Left cardiac atrium (tissue), 4 donors: ENCODE measurements at regions not wholly inside any gene's neighbourhood (a gene's known extent, or its start where the extent isn't known, plus 50 kb on each side); places are given as distances from the start of the nearest gene placed in this dataset.
A peak's percentile ranks its signal among the peaks of the same experiment; 100 is the strongest.
"Not testable (repeated sequence)": the region's sequence is repeated elsewhere in the genome, so short reads cannot be mapped to it uniquely, and the experiment has no call there.

Experiments
- ATAC-seq, 2 donors: fragments of 200-7000 bp; cut with Tn5 transposase; one replicate each; pipeline ENCODE4 v1.9.1; 2020; ENCODE audit warnings: mild to moderate bottlenecking in 2 of 2, moderate library complexity in 2 of 2
- DNase-seq: peaks from one replicate; pipeline ENCODE4 v3.0.0-alpha.2; 2020
- intact Hi-C, 2 donors: fragments of 100-400 bp; cut with DNase I; formaldehyde crosslinking; loops; one replicate each; pipeline versions ENCODE4 v1.14.1 to v1.15.1; 2022 to 2023
- donor health status: DM: no; HTN: yes; CAD: no.
- donor health status: DM: no; HTN: yes; CAD: no; lungs with severe emphysema.
- donor health status: DM: yes; HTN: yes; CAD: no.
- donor health status: Dilated cardiomyopathy.

GRCh38 chrX:65331371-65331770 is 203.2 kb downstream of the LAS1L start:
- ATAC-seq = no peak
- no peak for DNase-seq
- intact Hi-C loops = no loop called here

DNA sequence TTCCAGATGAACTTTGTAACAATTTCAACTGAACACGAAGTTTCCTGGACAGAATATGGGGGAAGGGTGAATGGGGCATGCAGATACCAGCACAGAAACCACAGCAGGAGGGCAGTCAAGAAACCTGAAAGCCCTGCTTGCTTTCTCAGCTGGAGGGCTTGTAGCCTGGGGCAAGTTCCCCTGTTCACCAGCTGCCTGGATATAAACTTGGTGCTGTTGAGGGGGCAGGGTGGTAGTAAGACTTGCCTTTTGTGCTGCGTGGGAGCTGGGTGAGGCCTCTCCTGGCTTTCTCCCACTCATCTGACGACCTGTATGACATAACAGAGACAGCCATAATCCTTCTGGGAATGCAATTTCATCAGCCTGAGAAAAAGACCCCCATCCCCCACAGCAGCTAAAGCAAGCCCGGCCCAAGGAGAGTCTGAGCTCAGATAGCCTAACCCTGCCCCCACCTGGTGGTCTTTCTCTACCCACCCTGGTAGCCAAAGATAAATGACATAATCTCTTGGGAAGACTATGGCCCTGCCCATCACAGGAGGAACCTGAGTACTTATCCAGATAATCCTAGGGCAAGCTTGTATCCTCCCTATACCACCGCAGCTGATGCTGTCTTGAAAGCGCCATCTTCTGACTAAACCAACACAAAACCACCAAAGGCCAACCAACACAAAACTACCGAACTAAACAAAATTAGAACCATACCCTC is 234.3 kb downstream of the LAS1L start:
- DNase-seq (no peak), ATAC-seq (no peak)
- intact Hi-C loops = no loop called here

DNA sequence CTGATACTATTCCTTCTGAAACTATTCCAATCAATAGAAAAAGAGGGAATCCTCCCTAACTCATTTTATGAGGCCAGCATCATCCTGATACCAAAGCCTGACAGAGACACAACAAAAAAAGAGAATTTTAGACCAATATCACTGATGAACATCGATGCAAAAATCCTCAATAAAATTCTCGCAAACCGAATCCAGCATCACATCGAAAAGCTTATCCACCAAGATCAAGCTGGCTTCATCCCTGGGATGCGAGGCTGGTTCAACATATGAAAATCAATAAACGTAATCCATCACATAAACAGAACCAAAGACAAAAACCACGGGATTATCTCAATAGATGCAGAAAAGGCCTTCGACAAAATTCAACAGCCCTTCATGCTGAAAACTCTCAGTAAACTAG is 251.7 kb downstream of the LAS1L start:
- DNase-seq, intact Hi-C loops, ATAC-seq: not testable (repeated sequence)

GRCh38 chrX:65273152-65273551 is 261.4 kb downstream of the LAS1L start:
- no peak for ATAC-seq

GRCh38 chrX:65266482-65266881 is 268.1 kb downstream of the LAS1L start:
- intact Hi-C loops = no loop called here
- DNase-seq (no peak), ATAC-seq (no peak)

More at GRCh38 chrX:65273152-65273551, 261.4 kb downstream of the LAS1L start:
- no peak for DNase-seq
- intact Hi-C loops = no loop called here

DNA sequence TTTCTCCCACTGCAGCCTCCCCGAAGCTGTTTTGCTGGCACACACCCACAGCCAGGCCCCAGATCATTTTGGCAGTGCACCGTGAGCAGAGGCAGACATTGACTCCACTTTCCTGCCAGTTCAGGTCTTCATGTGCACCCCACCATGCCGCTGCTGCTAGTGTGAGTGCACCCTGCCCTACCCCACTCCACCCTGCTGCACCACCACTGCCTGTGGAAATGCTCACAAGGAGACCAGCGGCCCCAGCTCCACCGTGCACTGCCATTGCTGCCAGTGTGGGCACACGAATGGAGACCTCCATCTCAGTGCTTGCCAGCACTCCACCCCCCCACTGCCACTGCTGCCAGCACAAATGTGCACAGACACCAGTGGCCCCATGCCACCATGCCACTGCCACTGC is 277.6 kb upstream of the ZC4H2 start:
- ATAC-seq (no peak), DNase-seq (no peak)
- intact Hi-C loops = no loop called here

- intact Hi-C loops = no loop called here
- ATAC-seq = no peak
- no peak for DNase-seq
Observed at GRCh38 chrX:65241059-65241721, 264.9 kb upstream of the ZC4H2 start.

- ATAC-seq (no peak), DNase-seq (no peak)
- intact Hi-C loops = no loop called here
Observed at GRCh38 chrX:65203545-65203944, 227.3 kb upstream of the ZC4H2 start.

GRCh38 chrX:65196758-65197360 is 220.6 kb upstream of the ZC4H2 start:
- intact Hi-C loops = no loop called here
- peak in 1 of 2 donors; percentile 77 for ATAC-seq
- DNase-seq = no peak

DNA sequence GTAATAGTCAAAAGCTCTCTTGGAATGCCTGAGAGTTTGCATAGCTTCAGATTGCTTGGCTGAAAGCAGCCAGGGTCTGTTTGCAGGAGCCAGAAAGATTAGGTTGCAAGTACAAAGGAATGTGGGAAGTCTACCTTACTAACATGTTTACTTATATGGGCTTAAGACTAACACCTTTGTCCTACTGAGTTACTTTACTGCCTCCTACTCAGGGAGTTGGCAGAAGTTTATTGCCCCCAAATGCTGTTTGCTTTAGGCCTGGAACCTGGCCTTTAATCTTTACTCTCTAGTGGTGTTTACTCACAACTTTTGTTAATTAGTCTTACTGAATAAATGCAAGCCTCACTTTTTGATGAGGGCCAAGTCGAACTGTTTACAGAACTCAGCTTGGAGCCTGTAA is 219.4 kb upstream of the ZC4H2 start:
- no peak for ATAC-seq
- no peak for DNase-seq
- intact Hi-C loops = no loop called here

DNA sequence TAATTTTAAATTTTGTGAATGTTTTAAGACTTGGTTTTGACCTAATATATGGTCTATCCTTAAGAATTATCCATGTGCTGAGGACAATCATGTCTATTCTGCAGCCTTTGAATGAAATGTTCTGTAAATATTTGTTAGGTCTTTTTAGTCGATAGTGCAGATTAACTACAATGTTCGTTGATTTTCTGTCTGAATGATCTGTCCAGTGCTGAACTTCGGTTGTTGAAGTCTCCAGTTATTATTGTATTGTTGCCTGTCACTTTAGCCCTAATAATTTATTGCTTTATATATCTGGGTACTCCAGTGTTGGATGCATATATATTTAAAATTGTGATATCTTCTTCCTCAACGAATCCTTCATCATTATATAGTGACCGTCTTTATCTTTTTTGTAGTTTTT is 218.3 kb upstream of the ZC4H2 start:
- intact Hi-C loops = no loop called here

DNA sequence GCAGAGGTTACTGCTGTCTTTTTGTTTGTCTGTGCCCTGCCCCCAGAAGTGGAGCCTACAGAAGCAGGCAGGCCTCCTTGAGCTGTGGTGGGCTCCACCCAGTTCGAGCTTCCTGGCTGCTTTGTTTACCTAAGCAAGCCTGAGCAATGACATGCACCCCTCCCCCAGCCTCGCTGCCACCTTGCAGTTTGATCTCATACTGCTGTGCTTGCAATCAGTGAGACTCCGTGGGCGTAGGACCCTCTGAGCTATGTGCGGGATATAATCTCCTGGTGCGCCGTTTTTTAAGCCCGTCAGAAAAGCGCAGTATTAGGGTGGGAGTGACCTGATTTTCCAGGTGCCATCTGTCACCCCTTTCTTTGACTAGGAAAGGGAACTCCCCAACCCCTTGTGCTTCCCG is 187.1 kb upstream of the ZC4H2 start:
- DNase-seq, ATAC-seq, intact Hi-C loops: not testable (repeated sequence)

More for the DNA sequence above, 218.3 kb upstream of the ZC4H2 start:
- DNase-seq (no peak), ATAC-seq (no peak)

- ATAC-seq = no peak
- no peak for DNase-seq
- intact Hi-C loops = no loop called here
Observed at GRCh38 chrX:65148232-65148631, 172.0 kb upstream of the ZC4H2 start.

GRCh38 chrX:65136424-65136823 is 160.2 kb upstream of the ZC4H2 start:
- intact Hi-C loops = no loop called here
- no peak for DNase-seq

DNA sequence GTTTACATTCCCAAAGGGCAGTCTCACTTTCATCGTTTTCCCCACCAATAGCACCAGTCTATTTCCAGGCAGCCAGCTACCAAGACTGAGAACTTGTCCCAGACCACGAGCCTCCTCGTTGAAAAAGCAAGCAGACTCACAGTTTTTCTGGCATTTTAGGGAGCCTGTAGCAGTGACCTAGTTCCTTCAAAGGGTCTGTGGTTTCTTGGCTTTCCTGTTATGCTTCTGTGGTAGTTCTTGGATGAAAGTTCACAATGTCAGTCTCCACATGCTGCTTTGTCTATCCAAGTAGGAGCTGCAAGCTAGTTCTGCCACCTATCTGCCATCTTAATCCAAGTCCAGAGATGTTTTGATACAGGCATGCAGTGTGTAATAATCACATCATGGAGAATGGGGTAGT is 151.6 kb upstream of the ZC4H2 start:
- no peak for ATAC-seq
- intact Hi-C loops = no loop called here
- no peak for DNase-seq

More at GRCh38 chrX:65136424-65136823, 160.2 kb upstream of the ZC4H2 start:
- ATAC-seq = no peak

DNA sequence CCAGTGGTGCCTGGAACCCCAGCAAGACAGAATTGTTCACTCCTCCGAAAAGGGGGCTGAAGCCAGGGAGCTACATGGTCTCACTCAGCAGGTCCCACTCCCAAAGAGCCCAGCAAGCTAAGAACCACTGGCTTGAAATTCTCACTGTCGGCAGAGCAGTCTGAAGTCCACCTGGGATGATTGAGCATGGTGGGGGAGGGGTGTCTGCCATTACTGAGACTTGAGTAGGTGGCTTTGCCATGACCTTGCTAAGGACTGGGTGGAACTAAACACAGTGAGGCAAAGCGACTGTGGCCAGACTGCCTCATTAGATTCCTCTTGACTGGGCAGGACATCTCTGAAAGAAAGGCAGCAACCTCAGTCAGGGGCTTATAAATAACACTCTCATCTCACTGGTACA is 122.6 kb upstream of the ZC4H2 start:
- intact Hi-C loops = no loop called here
- DNase-seq (no peak), ATAC-seq (no peak)

GRCh38 chrX:65093658-65094057 is 117.4 kb upstream of the ZC4H2 start:
- no peak for ATAC-seq
- no peak for DNase-seq
- intact Hi-C loops = no loop called here

GRCh38 chrX:65073233-65073632 is 97.0 kb upstream of the ZC4H2 start:
- intact Hi-C loops = no loop called here
- ATAC-seq (no peak), DNase-seq (no peak)

- ATAC-seq (no peak), DNase-seq (no peak)
- intact Hi-C loops = no loop called here
Observed at GRCh38 chrX:65072590-65072989, 96.3 kb upstream of the ZC4H2 start.

DNA sequence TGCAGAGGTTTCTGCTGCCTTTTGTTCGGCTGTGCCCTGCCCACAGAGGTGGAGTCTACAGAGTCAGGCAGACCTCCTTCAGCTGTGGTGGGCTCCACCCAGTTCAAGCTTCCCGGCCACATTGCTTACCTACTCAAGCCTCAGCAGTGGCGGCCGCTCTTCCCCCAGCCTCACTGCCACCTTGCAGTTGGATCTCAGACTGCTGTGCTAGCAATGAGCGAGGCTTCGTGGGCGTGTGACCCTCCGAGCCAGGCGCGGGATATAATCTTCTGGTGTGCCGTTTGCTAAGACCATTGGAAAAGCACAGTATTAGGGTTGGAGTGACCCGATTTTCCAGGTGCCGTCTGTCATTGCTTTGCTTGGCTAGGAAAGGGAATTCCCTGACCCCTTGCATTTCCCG is 82.4 kb upstream of the ZC4H2 start:
- DNase-seq, ATAC-seq, intact Hi-C loops: not testable (repeated sequence)

- DNase-seq (no peak), ATAC-seq (no peak)
- intact Hi-C loops = no loop called here
Observed at GRCh38 chrX:65045001-65045400, 68.8 kb upstream of the ZC4H2 start.
